Chondrocyte (in vitro differentiated cells): ENCODE measurements at regions not wholly inside any gene's neighbourhood (a gene's known extent, or its start where the extent isn't known, plus 50 kb on each side); places are given as distances from the start of the nearest gene placed in this dataset.

Experiments
- DNase-seq: peaks from one replicate; pipeline ENCODE4 v3.0.0; 2021; ENCODE audit warnings: mixed read lengths, low spot score
- H3K27ac Mint-ChIP-seq: one replicate; pipeline ENCODE4 v1.8.0; 2021; ENCODE audit warnings: mild to moderate bottlenecking, moderate library complexity, mixed read lengths; ENCODE audit not compliant: unreplicated experiment
- H3K27me3 Mint-ChIP-seq: 2 replicates; pipeline ENCODE4 v1.8.0; 2021; ENCODE audit warnings: low read depth, mixed read lengths
- H3K36me3 Mint-ChIP-seq: 2 replicates; pipeline ENCODE4 v1.8.0; 2021; ENCODE audit warnings: low read depth, mixed read lengths
- H3K4me1 Mint-ChIP-seq: 2 replicates; pipeline ENCODE4 v1.8.0; 2021; ENCODE audit warnings: low read depth, mild to moderate bottlenecking, mixed read lengths
- H3K4me3 Mint-ChIP-seq: one replicate; pipeline ENCODE4 v1.8.0; 2021; ENCODE audit warnings: mild to moderate bottlenecking, moderate library complexity, mixed read lengths; ENCODE audit not compliant: unreplicated experiment
- H3K9me3 Mint-ChIP-seq: 2 replicates; pipeline ENCODE4 v1.8.0; 2021; ENCODE audit warnings: low read depth, mixed read lengths
- CTCF ChIP-seq: fragments of 200-600 bp; sonication (generic); IDR thresholded peaks from 2 replicates; pipeline ENCODE4 v1.5.0; 2021; ENCODE audit warnings: antibody characterized with exemption, mild to moderate bottlenecking, moderate library complexity

- H3K9me3 Mint-ChIP-seq, result peaks cover 10% of the 10 kb centered on the region
- H3K4me1 Mint-ChIP-seq, result peaks cover 2% of the 10 kb centered on the region
- DNase-seq, result no peak
- no peak overlapping the region for H3K27ac Mint-ChIP-seq
- no peaks in the 10 kb centered on the region for H3K27me3 Mint-ChIP-seq
- TF ChIP-seq CTCF, result no peak
- no peak overlapping the region for H3K4me3 Mint-ChIP-seq
- no peaks in the 10 kb centered on the region for H3K36me3 Mint-ChIP-seq
These were observed 332.7 kb downstream of the PRDM5 start for GRCh38 chr4:120589787-120590186.

GRCh38 chr4:120568731-120569130, 353.8 kb downstream of the PRDM5 start:
- TF ChIP-seq CTCF, result no peak
- H3K9me3 Mint-ChIP-seq, result peaks cover 3% of the 10 kb centered on the region
- no peak overlapping the region for H3K4me3 Mint-ChIP-seq
- H3K27me3 Mint-ChIP-seq, result no peaks in the 10 kb centered on the region
- no peaks in the 10 kb centered on the region for H3K4me1 Mint-ChIP-seq
- H3K36me3 Mint-ChIP-seq, result no peaks in the 10 kb centered on the region
- no peak overlapping the region for H3K27ac Mint-ChIP-seq
- DNase-seq, result no peak

DNA sequence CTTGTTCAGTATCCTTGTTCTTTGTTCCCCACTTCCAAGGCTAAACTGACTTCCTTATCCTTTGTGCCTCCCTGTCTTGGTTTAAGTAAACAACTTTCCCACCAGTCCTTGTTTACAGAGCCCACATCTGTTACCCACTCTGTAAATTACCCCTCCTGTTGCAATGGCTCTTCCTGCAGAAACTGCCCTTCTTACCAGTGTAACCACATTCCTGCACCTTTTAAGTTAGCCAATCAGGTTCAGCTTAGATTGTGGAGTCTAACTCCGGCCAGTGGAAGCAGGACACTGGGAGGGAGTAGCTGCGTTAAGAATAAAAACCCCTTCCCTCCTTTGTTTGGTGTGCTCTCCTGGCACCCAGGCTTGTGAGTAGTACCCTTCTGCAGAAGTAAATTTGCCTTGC, 360.9 kb downstream of the PRDM5 start:
- H3K27ac Mint-ChIP-seq, result no peak overlapping the region
- H3K27me3 Mint-ChIP-seq, result no peaks in the 10 kb centered on the region
- H3K36me3 Mint-ChIP-seq, result peaks cover 1% of the 10 kb centered on the region
- H3K9me3 Mint-ChIP-seq, result peaks cover 27% of the 10 kb centered on the region
- no peak overlapping the region for H3K4me3 Mint-ChIP-seq
- no peak for DNase-seq
- TF ChIP-seq CTCF, result no peak
- H3K4me1 Mint-ChIP-seq, result no peaks in the 10 kb centered on the region

GRCh38 chr4:120557372-120557771, 365.2 kb downstream of the PRDM5 start:
- Mint-ChIP-seq H3K9me3 (peaks cover 20% of the 10 kb centered on the region), H3K4me3 (no peak overlapping the region), H3K27ac (no peak overlapping the region), H3K27me3 (no peaks in the 10 kb centered on the region), H3K36me3 (peaks cover 1% of the 10 kb centered on the region), H3K4me1 (peaks cover 6% of the 10 kb centered on the region)
- DNase-seq, result no peak
- TF ChIP-seq CTCF, result no peak

DNA sequence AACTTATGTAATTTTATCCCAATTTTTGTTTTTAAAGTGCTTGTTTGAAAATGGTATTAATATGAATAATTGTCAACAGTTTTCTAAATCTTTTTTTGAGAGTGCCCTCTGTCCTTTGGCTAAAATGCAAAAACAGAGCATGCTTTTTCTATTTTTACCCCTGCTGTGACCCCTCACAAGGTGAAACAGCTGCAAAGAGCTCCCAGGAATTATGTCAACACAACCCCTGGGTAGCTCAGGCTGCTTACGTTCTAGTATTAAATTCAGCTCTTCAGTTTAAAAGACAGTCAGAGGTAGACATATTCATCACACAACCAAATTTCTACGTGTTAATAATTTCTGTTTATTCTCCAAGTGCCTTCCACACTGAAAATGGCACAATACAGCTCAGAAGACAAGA, 367.5 kb downstream of the PRDM5 start:
- Mint-ChIP-seq H3K4me3 (no peak overlapping the region), H3K4me1 (peaks cover 6% of the 10 kb centered on the region), H3K36me3 (no peaks in the 10 kb centered on the region), H3K27ac (no peak overlapping the region), H3K27me3 (no peaks in the 10 kb centered on the region), H3K9me3 (no peaks in the 10 kb centered on the region)
- no peak for TF ChIP-seq CTCF
- DNase-seq, result no peak
